NCI-H1092 (cell line): ENCODE measurements at regions not wholly inside any gene's neighbourhood (a gene's known extent, or its start where the extent isn't known, plus 50 kb on each side); places are given as distances from the start of the nearest gene placed in this dataset.
"Not testable (repeated sequence)": the region's sequence is repeated elsewhere in the genome, so short reads cannot be mapped to it uniquely, and the experiment has no call there.

ENCODE experiments used
- DNase-seq: peaks from one replicate; lab custom pipeline; 2025; lab: John Stamatoyannopoulos, UW

DNA sequence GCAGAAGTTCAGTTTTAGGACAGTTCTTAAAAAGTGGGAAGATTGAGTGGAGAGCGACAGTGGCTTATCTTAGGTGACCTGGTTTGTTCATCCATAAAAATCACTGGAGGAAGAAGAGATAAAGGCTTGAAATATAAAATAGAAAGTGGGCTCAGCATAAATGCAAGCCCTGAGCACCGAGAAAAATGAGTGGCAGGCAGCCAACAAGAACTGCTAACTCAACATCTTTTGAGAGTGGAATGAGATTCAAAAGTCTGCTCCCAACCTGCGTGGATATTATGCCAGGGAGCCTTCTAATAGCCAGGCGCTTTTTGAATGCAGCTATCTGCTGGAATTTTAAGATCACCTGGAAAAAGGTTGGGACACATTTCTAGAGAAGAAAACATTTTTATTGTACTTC is 666.5 kb downstream of the FLRT2 start:
- no peak for DNase-seq

GRCh38 chr14:86193756-86194155 is 663.8 kb downstream of the FLRT2 start:
- no peak for DNase-seq

DNA sequence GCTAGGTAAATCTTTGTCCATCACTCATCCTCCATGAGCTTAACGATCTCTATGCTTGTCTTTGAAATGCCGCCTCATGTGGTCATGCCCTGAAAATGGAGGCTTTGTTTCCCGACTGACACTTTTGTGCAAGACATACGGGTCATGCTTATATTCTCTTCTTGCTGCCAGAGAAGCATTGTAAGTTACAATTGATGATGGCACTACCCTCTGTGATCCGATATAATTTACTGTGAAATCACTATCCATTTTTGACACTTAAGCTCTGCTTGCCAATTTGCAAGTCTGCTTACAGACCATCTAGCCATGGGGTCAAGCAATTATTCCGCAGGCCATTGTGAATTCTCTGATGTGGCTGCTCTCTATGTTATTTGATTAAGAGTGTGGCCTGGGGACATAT is 650.0 kb downstream of the FLRT2 start:
- DNase-seq = no peak

- DNase-seq = no peak
These were observed 638.4 kb downstream of the FLRT2 start for GRCh38 chr14:86168371-86168770.

DNA sequence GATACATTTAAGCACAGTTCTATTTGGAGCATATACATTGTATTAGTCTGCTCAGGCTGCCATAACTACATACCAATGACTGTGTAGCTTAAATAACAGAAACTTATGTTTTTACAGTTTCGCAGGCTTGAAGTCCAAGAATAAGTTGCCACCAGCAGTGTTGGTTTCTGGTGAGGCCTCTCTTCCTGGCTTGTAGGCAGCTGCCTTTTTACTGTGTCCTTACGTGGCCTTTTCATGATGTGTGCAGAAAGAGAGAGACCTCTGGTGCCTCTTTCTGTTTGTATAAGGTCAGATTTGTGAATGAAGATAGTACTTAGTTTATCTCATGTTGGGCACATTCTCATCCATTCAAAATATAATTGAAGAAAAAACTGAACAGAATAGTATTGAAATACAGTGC is 636.6 kb downstream of the FLRT2 start:
- DNase-seq = no peak

DNA sequence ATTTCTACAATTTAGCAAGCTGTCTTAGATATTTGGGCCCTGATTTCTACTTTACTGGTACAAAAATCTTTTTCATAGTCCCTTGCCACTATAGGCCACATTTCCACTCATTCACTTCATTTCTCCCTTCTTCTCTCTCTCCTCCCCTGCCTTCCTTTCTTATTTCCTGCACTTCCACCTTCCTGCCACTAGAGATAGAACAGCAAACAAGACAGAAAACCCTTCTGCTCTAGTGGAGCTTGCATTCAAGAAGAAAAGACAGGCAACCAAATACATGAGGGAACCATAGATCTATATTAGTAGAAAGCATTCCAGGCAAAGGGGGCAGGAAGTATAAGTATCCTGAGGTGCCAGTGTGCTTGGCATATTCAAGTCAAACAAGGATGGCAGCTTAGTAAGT is 623.5 kb downstream of the FLRT2 start:
- no peak for DNase-seq

DNA sequence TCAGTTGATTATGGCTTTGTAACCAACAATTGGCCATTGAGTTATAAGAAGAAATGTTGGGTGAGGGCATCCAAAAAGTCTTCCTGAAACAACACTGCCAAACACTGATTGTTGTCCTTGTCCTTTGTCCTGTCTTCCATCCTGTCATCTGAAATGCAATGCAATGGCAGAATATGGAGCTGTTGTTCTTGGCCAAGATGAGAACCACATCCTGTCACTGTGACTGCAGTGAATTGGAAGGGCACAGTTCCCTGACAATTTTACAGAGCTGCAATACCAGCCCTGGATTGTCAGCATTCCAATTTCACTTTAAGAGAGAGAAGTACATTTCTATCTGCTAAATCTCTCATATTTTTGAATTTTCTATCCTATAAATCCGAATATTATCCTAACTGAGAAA is 613.3 kb downstream of the FLRT2 start:
- no peak for DNase-seq

- DNase-seq = no peak
These were observed 612.0 kb downstream of the FLRT2 start for GRCh38 chr14:86141966-86142365.

- no peak for DNase-seq
These were observed 599.5 kb downstream of the FLRT2 start for GRCh38 chr14:86129426-86129825.

GRCh38 chr14:86124328-86124727 is 594.4 kb downstream of the FLRT2 start:
- DNase-seq = no peak

DNA sequence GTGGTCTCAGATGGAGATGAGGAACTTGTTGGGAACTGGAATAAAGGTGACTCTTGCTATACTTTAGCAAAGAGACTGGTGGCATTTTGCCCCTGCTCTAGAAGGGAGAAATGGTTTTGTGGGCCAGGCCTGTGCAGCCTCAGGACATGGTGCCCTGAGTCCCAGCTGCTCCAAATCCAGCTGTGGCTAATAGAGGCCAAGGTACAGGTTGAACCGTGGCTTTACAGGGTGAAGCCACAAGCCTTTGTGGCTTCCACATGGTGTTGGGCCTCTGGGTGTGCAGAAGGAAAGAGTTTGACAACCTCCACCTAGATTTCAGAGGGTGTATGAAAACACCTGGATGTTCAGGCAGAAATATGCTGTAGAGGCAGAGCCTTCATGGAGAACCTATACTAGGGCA is 586.0 kb downstream of the FLRT2 start:
- DNase-seq = no peak

- not testable (repeated sequence) for DNase-seq
These were observed 580.9 kb downstream of the FLRT2 start for GRCh38 chr14:86110871-86111270.

DNA sequence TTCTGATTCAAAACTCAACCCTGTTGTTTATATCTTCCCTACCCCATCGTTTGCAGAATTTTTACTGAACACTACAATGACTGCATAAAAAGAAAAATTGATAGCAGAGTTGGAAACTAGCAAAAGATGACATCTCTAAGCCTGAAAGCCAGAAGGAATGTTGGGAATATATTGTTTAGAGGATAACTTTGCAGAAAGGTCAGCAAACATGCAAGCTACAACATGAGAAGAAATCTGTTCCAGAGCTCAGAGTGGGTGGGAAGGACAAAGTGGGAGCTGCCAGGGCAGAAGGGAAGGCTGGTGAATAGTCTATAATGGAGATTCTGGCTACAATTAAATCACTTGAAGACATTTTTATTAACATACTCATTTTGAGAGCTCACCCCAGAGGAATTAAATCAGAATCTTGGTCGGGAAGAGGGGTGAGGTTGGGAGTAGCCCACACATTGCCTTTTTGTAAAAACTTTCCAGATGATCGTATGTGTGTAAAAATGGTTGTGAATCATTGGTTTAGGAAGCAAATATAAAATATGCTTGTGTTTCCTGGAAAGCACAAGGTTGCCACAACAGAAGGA is 574.8 kb downstream of the FLRT2 start:
- DNase-seq = no peak

DNA sequence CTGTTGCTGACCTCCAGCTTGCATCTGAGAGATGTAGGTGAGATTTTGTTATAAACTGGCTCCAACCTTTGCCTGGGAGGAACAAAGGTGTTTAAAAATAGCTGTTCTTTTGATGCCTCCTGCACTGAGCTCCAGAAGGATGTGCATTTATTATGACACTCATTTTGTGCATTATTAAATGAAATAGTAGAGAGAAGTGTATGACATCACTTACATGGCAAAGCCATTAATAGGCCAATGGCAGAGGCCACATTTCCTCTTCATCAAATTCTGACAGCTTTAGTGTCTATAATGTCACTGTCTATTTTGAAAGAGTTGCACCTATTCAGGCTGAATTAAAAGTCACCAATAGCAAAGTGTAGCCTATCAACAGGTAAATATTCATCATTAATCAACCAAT is 564.6 kb downstream of the FLRT2 start:
- DNase-seq = no peak

GRCh38 chr14:86091811-86092210 is 561.9 kb downstream of the FLRT2 start:
- no peak for DNase-seq

DNA sequence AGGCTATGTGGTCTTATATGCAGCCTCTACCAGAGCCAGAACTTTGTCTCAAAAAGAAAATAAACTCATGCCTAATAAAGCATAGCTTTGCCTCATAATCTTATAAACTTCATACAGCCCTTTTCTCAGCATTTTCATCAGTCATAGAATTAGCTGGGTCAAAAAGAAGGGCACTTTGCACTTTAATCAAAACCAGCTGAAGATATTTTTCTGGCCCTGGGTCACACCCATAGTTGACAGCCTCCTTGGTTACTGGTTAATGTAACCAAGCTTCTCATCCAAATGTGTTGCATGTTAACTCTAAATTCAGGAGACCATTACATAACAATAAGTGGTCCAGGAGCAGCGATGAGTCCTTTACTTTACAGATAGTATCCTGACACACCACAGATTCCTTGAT is 558.2 kb downstream of the FLRT2 start:
- DNase-seq = no peak

DNA sequence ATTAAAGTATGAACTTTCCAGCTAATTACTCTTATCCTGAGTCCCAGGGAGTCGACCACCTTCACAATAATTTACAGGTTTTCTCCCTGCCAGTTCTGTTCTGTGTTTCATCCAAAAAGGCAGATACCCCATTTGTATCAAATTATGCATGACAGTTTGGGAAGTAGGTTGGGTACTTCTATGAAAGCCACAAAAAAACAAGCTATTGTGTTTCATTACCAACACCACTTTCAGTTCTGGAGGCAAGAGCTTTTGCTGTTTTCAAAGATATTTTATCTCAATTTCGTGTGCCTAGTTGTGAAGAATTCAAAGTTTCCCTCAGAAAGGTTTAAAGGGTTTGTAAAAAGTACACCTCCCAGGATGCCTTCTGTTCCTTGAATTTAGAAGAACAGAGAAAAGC is 557.4 kb downstream of the FLRT2 start:
- no peak for DNase-seq

GRCh38 chr14:86086962-86087361 is 557.0 kb downstream of the FLRT2 start:
- no peak for DNase-seq

DNA sequence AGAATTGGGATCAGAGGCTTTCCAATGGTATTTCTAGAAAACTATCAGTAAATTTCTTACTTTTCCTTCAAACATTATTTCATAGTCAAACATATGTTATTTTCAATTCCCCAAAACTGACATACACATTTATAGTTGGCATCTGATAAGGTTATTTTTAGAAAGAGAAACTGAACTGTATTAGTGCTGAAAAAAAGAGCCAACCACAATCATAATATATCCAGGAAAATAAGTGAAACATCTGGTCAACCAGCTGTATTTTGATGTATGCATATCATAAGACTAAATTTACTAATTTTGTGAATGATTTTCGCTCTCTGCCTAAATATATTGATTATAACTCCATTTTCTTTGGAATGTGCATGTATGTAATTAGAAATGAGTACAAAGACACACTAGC is 554.2 kb downstream of the FLRT2 start:
- DNase-seq = no peak

DNA sequence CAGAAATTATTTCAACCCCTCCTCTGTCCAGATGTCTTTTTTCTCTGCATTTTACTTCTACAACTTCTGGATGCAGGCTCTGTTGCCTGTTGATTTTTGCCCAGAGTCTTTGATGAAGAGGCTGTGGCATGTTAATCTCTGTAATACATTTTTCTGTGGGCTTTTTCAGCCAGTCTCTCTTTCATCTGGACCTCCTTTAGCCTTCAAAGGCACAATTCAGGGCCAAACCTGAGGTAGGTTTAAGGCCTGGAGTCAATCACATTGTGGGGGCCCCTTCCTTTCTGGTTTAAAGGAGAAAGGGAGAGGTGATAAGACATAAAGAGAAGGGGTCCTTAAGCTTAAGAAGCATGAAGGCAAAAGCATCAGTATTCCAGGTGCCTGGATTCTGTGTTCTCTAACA is 553.7 kb downstream of the FLRT2 start:
- DNase-seq = no peak

- no peak for DNase-seq
These were observed 542.4 kb downstream of the FLRT2 start for GRCh38 chr14:86072116-86072894.

DNA sequence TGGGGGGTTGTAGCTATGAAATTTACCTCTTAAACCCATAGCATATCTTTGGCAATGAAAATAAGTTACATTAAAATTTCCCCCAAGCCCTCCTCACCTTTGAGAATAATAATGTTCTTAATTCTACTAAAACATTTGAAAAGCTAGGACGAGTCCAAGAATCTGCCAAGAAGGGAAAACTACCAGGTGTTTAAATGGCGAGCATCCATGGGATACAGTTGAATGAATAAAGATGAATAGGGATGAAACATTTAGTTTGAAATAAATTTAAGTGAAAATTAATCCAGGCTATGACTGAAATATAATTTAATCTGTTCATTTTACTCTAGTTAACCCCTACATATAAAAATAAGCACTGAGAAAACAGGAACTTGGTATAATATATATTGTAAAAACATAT is 536.7 kb downstream of the FLRT2 start:
- DNase-seq = no peak

GRCh38 chr14:86065407-86065806 is 535.5 kb downstream of the FLRT2 start:
- DNase-seq = no peak

- DNase-seq = not testable (repeated sequence)
These were observed 534.7 kb downstream of the FLRT2 start for GRCh38 chr14:86064595-86064994.
